ENCODE measurements at regions not wholly inside any gene's neighbourhood (a gene's known extent, or its start where the extent isn't known, plus 50 kb on each side); places are given as distances from the start of the nearest gene placed in this dataset.

GRCh38 chr3:89946884-89947283 is 839.5 kb downstream of the EPHA3 start (continued):
- TF ChIP-seq NR2F2 (IDR thresholded peaks at IDR 0.05; ENCODE audit: borderline replicate concordance, low read depth) (no peak), NRL (CRISPR knock-in tag; IDR thresholded peaks at IDR 0.05; ENCODE audit: borderline replicate concordance) (no peak)
- TF ChIP-seq, protein P1, sequence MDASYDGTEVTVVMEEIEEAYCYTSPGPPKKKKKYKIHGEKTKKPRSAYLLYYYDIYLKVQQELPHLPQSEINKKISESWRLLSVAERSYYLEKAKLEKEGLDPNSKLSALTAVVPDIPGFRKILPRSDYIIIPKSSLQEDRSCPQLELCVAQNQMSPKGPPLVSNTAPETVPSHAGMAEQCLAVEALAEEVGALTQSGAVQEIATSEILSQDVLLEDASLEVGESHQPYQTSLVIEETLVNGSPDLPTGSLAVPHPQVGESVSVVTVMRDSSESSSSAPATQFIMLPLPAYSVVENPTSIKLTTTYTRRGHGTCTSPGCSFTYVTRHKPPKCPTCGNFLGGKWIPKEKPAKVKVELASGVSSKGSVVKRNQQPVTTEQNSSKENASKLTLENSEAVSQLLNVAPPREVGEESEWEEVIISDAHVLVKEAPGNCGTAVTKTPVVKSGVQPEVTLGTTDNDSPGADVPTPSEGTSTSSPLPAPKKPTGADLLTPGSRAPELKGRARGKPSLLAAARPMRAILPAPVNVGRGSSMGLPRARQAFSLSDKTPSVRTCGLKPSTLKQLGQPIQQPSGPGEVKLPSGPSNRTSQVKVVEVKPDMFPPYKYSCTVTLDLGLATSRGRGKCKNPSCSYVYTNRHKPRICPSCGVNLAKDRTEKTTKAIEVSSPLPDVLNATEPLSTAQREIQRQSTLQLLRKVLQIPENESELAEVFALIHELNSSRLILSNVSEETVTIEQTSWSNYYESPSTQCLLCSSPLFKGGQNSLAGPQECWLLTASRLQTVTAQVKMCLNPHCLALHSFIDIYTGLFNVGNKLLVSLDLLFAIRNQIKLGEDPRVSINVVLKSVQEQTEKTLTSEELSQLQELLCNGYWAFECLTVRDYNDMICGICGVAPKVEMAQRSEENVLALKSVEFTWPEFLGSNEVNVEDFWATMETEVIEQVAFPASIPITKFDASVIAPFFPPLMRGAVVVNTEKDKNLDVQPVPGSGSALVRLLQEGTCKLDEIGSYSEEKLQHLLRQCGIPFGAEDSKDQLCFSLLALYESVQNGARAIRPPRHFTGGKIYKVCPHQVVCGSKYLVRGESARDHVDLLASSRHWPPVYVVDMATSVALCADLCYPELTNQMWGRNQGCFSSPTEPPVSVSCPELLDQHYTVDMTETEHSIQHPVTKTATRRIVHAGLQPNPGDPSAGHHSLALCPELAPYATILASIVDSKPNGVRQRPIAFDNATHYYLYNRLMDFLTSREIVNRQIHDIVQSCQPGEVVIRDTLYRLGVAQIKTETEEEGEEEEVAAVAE (CRISPR knock-in tag; IDR thresholded peaks at IDR 0.05; ENCODE audit: borderline replicate concordance) = no peak

- no peak; the same call in 2 of the 3 replicates for ATAC-seq
- no peak overlapping the region for H3K9ac ChIP-seq (ENCODE audit: insufficient read depth, low read depth, low read length)
- H4K20me1 ChIP-seq (ENCODE audit: insufficient read depth, low read length) = no peaks in the 10 kb centered on the region
- H3K9me3 ChIP-seq (ENCODE audit: low read length) = no peaks in the 10 kb centered on the region
- WGBS (ENCODE audit: low lambda C conversion rate) = 9% methylated on average over 4 of the region's 5 CpGs
- no peak overlapping the region for H2AFZ ChIP-seq (ENCODE audit: low read length)
- BruUV-seq (replicated peaks) = no TSS peak
- ChIA-PET POLR2A (no interaction called here), CTCF (ENCODE audit: low intra/inter-chr PET ratio, low total read pairs) (no interaction called here)
- DNase-seq (ENCODE audit: low spot score) = no peak
- FAIRE-seq = no peak
- intact Hi-C loops (cut with micrococcal nuclease; ENCODE audit: unreplicated experiment) (no loop called here), in situ Hi-C loops (cut with HindIII; ENCODE audit: extremely low pct_ligation_motif_present, low pct_unique_long_range_greater_than_20kb) (no loop called here)
- no peak overlapping the region for H3K4me2 ChIP-seq (ENCODE audit: low read depth, low read length)
- H3K79me2 ChIP-seq (ENCODE audit: insufficient read depth, low read length) = no peaks in the 10 kb centered on the region
- no peaks in the 10 kb centered on the region for H3K36me3 ChIP-seq (replicated peaks in 1 of 2; ENCODE audit: control insufficient read depth in 1 of 2, insufficient read depth in 2 of 2, low read length in 2 of 2)
- no peaks in the 10 kb centered on the region for H3K4me1 ChIP-seq (ENCODE audit: insufficient read depth, low read length)
- H3K27me3 ChIP-seq (ENCODE audit: control insufficient read depth in 1 of 2, insufficient read depth in 2 of 2, low read length in 2 of 2) = no peaks in the 10 kb centered on the region
- H3K4me3 ChIP-seq (replicated peaks in 1 of 3; ENCODE audit: insufficient read depth in 1 of 3, low read depth in 2 of 3, low read length in 3 of 3) = no peak overlapping the region
- no peak overlapping the region for H3K27ac ChIP-seq (ENCODE audit: extremely low read length, insufficient read depth, low read length)
- TF ChIP-seq PHF8 (CRISPR knock-in tag; IDR thresholded peaks at IDR 0.05) = no peak
- TF ChIP-seq FUBP1 (CRISPR knock-in tag; IDR thresholded peaks at IDR 0.05; ENCODE audit: borderline replicate concordance) = no peak
- TF ChIP-seq TBX3 (IDR thresholded peaks at IDR 0.05; ENCODE audit: borderline replicate concordance) = no peak
- TF ChIP-seq ZNF275 (CRISPR knock-in tag; IDR thresholded peaks at IDR 0.05; ENCODE audit: borderline replicate concordance) = no peak
- TF ChIP-seq ZNF777 (CRISPR knock-in tag; IDR thresholded peaks at IDR 0.05) = no peak
- TF ChIP-seq KLF16 (CRISPR knock-in tag; IDR thresholded peaks at IDR 0.05) = no peak
- TF ChIP-seq ATF1 (CRISPR knock-in tag; IDR thresholded peaks at IDR 0.05) = no peak
- no peak for TF ChIP-seq ZNF564 (CRISPR knock-in tag; IDR thresholded peaks at IDR 0.05)
- no peak for TF ChIP-seq ZNF709 (CRISPR knock-in tag; IDR thresholded peaks at IDR 0.05)
- TF ChIP-seq ZNF670 (CRISPR knock-in tag; IDR thresholded peaks at IDR 0.05; ENCODE audit: borderline replicate concordance) = no peak
- no peak for TF ChIP-seq TGIF2 (CRISPR knock-in tag; IDR thresholded peaks at IDR 0.05)
- TF ChIP-seq NBN (conservative IDR thresholded peaks at IDR 0.05) = no peak
- TF ChIP-seq SP2 (CRISPR knock-in tag; IDR thresholded peaks at IDR 0.05) = no peak
- TF ChIP-seq MXI1 (IDR thresholded peaks at IDR 0.05; ENCODE audit: borderline replicate concordance, low read depth, low read length) = no peak
- TF ChIP-seq NR2F1 (CRISPR knock-in tag; IDR thresholded peaks at IDR 0.05) = no peak
These were observed 840.0 kb downstream of the EPHA3 start for GRCh38 chr3:89947337-89947954.

Measured in HepG2 (cell line).